ENCODE measurements at regions not wholly inside any gene's neighbourhood (a gene's known extent, or its start where the extent isn't known, plus 50 kb on each side); places are given as distances from the start of the nearest gene placed in this dataset.
"Not testable (repeated sequence)": the region's sequence is repeated elsewhere in the genome, so short reads cannot be mapped to it uniquely, and the experiment has no call there.

- not testable (repeated sequence) for TF ChIP-seq CTCF, POLR2A (IDR thresholded peaks at IDR 0.05)
These were observed 491.6 kb downstream of the TMEM121 start for GRCh38 chr14:106017952-106018351.

Data from heart left ventricle (tissue), 13 donors.